ENCODE measurements at regions not wholly inside any gene's neighbourhood (a gene's known extent, or its start where the extent isn't known, plus 50 kb on each side); places are given as distances from the start of the nearest gene placed in this dataset.

DNA sequence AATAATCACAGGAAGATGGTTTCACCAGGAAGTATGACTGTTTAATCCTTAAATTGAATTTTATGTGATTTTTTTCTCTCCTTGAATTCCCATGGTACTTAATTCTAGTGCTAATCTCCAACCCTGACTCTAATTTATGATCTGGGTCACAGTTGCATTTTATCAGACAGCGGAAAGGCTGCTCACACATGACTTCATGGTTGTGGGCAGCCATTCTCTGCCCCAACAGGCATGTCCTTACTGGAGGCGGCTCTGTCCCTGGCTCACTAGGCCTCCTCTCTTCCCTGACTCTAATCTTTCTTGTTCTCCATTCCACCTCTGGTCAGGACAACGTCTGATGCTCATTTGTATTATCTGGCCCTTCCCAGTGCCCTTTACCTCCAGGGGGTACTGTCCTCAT lies 184.4 kb downstream of the CHST1 start:
- TF ChIP-seq, protein P1, sequence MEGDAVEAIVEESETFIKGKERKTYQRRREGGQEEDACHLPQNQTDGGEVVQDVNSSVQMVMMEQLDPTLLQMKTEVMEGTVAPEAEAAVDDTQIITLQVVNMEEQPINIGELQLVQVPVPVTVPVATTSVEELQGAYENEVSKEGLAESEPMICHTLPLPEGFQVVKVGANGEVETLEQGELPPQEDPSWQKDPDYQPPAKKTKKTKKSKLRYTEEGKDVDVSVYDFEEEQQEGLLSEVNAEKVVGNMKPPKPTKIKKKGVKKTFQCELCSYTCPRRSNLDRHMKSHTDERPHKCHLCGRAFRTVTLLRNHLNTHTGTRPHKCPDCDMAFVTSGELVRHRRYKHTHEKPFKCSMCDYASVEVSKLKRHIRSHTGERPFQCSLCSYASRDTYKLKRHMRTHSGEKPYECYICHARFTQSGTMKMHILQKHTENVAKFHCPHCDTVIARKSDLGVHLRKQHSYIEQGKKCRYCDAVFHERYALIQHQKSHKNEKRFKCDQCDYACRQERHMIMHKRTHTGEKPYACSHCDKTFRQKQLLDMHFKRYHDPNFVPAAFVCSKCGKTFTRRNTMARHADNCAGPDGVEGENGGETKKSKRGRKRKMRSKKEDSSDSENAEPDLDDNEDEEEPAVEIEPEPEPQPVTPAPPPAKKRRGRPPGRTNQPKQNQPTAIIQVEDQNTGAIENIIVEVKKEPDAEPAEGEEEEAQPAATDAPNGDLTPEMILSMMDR (IDR thresholded peaks at IDR 0.05), result no peak
- TF ChIP-seq POLR2AphosphoS5 (IDR thresholded peaks at IDR 0.05) (no peak), POLR2A (IDR thresholded peaks at IDR 0.05) (no peak)
